HG03135 (cell line): ENCODE measurements at regions not wholly inside any gene's neighbourhood (a gene's known extent, or its start where the extent isn't known, plus 50 kb on each side); places are given as distances from the start of the nearest gene placed in this dataset.
"Not testable (repeated sequence)": the region's sequence is repeated elsewhere in the genome, so short reads cannot be mapped to it uniquely, and the experiment has no call there.

Experiments used
- ATAC-seq: cut with Tn5 transposase; IDR thresholded peaks from one replicate; pipeline ENCODE4 v1.9.1; 2021; ENCODE audit warnings: mild to moderate bottlenecking, moderate library complexity; ENCODE audit not compliant: unreplicated experiment

DNA sequence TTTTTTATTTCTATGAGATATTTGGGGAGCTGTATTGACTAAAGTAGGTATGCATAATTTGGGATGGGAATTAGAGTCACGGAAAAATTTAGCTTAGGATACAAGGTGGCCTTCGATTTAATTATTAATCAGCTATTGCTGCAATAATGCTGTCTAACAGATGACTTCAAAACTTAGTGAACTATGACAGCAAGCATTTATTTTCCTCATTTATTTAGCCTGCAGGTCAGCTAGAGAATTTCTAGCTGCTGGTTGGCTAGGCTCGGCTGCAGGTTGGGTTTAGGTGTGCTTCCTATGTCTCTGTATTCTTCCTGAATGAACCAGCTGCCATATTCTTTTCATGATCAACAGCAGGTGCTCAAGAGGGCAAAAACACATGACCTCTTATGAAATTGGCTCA, 181.8 kb upstream of the RAG2 start:
- no peak for ATAC-seq

DNA sequence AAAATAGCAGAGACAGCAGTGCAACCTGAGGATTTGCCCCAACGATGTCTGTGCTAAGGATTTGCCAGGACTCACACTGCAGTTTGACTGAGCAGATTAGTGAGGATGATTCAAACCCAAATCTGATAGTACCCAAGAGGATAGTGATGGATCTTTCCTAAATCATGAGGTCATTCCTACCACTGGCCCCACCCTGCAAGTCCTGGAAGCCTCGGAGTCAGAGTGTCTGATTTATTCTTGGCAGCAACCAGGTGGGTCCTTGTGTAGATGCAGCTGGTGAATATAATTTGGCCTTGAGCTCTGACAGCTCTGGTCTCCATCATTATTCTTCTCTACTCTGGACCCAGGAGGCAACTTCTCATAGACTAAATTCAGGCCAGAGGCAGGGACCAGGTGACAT, 179.3 kb upstream of the RAG2 start:
- ATAC-seq = no peak

DNA sequence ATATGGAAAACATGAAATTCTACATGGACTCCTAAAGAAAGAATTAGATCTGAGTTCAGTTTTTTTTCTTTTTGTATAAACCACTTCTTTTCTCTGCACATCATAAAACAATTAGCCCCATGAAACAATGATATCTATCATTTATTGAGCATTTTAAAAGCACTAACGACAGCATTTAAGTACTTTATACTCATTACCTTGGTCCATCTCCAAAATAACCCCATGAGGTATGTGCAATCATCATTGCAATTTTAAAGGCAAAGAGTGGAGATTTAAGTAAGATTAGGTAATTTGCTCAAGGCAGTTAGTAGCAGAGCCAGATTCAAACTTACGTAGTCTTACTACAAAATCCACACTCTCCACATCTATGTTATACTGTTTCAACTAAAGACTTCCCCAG, 177.7 kb upstream of the RAG2 start:
- no peak for ATAC-seq

DNA sequence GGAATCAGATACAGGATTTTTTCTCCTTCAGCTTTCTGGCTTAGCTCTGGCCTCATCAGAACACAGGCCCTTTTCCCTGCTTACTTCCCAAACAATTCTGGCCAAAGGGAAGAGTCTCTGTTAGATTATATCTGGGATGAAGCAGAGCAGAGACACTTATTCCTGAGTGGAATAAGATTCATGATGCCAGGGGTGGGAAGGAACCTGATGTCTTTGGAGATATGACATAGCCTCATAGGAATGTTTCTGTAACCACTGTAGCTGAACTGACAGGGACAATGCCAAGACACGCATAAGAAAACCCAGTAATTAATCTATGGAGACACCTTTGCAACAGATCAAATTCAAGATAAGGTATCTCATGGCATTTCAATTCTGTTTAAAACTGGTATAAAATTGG, 177.1 kb upstream of the RAG2 start:
- ATAC-seq = no peak

DNA sequence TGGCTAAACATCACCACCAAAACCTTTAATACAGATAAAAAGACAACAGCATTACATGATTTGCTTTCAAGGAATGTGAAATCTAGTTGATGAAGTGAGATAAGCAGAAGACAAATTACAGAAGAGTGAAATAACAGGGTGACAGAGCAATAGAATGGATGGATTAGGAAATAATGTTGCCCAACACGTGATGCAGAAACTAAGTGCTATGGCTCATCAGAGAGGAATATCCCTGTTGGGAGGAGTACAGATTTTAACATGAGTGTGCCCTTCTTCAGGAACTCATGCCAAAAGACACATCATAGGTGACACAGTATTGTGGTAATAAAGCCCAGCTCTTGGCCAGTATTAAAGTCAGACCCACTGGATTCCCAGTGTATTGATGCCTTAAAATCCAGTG, 176.6 kb upstream of the RAG2 start:
- no peak for ATAC-seq

DNA sequence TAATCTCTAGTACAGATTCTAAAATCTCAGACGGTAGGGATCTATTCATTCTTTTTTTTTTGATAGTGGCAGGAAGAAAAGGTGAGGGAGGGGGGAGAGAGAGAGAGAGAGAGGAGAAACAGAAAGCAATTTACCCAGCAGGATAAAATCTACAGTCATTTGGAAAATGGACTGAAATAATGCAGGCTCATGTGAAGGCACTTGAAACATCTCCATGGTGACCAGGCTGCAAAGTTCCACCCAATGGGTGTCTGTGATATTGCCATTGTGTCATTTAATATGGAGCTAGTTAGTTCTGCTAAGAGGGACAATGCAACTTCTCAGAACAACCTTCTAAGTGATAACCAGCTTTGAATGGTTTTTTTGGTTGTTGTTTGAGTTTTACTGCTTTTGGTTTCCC, 165.2 kb upstream of the RAG2 start:
- ATAC-seq = peak; percentile 74

DNA sequence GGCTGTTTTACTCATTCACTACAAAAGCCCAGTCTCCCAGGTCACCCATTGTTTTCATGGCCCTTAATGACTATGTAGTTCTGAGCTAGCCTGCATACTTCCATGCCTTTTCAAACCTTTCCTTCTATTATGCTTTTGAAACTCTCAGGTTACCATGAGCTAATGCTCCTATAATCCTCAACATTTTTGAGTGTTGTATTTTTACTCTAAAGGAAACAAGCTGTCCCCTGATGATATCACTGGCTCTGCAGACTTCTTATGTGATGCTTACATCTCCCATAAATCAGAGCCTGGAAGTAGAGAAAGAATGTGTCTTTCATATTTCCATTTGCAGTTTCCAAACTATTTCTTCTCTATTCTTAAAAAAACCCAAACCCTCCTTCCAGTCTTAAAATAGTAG, 159.0 kb upstream of the RAG2 start:
- no peak for ATAC-seq

DNA sequence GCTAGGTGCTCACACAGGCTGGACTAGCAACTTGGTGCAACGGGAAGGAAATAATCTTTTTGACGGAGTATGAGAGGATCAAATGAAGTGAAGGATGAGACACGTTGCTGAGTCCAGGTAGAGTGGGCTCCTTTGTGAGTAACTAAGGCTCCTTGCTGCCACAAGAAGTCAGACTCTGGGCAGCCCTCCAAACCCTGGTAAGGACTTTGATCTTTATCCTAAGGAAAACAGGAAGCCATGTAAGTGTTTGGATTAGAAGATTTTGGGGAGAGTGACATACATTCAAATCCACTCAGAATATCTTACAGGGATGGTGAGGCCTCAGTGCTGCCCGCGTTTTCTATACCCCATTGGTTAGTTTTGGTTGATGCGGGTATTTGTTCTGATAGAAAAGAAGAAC, 155.9 kb upstream of the RAG2 start:
- no peak for ATAC-seq

DNA sequence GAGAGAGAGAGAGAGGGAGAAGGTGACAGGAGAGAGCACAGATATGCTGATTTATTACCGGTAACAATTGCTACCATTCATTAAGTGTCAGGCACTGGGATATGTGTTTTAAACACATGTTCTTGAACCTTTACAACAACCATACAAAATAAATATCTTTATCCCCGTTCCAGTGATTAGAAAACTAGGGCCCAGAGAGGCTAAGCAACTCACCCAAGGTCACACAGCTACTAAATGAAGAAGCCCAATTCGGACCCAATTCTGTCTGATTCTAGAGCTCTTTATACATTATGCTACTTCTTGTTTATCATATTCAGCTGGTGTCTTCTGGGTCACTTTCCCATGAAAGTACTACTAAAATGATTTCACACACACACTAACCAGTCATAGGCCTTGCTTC, 154.0 kb upstream of the RAG2 start:
- ATAC-seq = no peak

DNA sequence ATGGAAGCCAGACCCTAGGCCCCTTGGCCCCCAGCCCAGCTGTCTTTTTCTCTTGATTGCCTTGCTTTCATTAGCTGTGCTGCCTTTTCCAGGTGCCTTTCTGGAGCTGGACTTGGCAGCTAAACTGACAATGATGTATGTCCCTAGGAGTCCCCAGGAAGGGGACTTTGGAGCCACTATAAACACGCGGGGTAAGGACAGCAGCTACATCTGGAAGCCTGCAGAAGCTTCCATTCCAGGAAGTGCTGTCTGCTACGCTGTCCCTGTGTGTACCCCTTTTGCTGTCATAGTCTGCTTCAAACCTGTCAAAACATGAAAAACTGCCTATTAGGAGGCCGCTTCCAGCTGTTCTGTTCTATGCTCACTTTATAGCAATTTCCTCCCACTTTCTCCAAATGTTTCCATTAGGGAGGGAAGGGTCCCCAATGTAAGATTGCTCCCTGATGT, 153.3 kb upstream of the RAG2 start:
- no peak for ATAC-seq

DNA sequence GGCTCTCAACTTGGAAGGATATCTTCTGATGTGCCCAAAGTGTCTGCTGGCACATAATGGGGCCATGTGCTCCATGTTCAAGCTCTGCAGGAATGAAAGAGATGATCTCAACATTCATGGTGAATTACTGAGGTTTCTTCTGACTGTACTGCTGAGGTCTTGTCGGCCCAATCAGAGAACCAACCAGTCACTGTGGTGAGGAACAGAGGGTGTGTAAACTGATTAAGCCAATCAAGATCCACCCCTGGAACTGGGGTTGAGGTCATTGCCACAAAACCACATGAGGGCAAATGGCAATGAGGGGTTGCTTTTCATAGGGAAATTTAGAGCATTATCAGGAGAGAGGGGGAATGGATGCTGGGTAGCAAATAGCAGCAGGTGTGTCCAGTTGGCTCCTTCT, 152.3 kb upstream of the RAG2 start:
- ATAC-seq = no peak

DNA sequence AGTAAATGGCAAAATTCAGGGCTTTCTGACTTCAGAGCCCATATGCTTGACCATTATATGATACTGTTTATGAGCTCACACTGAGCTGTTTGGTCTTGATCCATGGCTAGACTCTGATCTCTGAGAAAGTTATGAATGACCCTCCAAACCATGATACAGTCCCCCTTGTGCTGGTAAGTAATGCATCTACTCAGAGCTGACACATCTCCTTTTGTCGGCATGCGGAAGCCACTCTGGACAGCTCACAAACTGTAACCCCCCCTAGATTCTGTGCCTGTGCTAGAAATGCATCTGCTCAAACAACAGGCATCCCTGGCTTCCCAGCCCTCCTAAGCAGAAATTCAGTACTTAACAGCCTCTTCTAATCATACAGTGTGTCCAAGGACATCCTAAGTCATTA, 150.8 kb upstream of the RAG2 start:
- no peak for ATAC-seq

DNA sequence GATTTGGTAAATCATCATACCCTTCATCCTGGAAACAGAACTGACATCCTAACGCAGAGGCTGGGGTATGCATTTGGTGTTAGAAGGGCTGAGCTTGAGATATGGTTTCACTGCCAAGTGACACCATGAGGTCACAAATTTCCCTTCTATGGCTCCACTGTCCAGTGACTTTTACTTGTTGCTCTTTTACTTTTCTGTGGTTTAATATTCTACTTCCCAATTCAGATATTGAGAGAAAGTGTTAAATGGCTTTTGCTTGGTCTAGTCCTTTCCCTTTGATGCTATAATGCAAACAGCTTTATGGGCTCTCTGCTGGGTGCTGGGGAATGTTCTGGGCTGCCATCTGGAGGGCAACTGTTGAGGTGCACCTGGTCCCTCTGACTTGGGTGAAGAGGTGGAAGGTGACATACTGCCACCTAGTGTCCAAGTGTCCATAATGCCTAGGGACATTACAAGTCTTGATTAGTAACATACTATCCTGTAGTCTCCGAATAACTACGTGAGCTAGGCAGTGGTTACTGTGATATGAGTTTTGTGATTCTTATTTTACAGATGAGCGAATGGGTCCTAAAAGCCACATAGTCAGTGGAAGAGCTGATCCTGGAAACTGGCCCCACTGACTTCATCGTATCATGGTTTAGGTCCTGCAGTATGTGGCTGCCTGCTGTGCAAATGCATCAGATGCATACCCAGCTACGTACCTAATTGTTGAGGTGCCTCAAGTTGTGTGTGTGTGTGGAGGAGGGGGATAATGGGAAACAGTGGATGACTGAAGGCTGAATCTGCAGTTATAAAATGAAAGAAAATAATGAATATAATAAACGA, 149.1 kb upstream of the RAG2 start:
- peak; percentile 95 for ATAC-seq

DNA sequence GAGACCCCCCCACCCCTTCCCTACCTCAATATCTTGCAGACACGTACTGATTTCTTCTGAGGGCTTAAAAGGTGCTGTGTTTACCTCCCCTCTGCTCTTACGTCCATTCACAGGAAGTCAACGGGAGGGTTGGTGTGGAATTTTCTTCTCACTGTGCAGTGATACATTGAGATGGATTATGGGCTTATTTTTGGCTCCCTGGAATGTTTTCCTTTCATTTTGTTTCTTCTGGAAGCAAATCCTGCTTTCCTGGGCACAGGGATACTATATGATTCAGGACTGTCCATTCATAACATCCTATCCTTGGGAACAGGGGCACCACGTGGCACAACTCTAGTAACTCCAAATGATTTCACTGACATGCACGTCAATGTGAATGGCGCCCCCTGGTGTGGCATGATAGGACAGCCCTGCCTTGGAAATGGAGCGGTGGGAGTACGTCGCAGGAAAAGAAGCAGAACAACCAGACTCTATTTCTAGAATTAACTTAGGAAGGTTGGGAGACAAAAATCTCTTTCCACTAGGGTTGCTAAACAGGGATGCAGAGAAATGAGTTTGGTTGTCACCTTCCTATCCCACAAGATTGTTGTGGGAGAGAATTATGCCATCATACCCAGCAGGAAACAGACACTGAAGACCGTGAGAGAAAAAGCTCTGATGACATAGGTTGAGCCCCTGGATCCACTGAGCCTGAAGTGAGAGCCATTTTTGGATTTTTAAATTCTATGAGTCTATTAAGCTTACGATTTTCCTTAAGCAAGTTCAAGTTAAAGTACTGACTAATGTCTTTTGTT, 146.5 kb upstream of the RAG2 start:
- no peak for ATAC-seq

DNA sequence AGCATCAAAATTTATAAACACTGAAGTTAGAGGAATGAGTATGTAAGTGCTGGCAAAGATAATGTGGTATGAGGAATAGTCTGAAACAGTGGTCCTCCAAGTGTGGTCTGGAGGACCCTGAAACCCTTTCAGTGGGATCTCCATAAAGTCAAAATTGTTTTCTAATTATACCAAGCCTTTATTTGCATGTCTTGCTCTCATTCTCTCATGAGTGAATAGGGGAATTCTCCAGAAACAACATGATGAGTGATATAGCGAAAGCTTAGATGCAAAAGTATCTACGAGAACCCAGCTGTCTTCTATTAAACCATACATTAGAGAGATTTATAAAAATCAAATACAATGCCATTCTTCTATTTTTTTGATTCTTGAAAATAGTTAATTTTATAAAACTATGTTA, 145.0 kb upstream of the RAG2 start:
- peak; percentile 61 for ATAC-seq

DNA sequence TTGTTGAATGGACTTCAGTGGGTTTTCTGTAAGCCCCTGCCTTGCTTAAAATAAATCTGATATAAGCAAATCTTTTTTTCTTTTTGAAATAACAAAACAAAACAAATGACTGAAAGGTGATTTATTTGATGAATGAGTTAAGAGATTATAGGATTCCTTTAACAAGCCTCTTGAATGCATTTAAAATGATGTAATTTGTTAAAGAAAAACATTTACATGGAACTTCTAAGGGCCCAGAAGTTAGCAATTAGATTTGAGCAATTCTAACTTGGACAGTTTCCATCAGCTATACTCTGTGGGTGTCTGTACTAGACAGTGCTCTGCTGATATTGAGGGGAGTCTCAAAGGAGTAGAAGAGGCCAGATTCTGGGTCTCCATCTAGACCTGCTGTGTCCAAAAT, 143.5 kb upstream of the RAG2 start:
- ATAC-seq = no peak

DNA sequence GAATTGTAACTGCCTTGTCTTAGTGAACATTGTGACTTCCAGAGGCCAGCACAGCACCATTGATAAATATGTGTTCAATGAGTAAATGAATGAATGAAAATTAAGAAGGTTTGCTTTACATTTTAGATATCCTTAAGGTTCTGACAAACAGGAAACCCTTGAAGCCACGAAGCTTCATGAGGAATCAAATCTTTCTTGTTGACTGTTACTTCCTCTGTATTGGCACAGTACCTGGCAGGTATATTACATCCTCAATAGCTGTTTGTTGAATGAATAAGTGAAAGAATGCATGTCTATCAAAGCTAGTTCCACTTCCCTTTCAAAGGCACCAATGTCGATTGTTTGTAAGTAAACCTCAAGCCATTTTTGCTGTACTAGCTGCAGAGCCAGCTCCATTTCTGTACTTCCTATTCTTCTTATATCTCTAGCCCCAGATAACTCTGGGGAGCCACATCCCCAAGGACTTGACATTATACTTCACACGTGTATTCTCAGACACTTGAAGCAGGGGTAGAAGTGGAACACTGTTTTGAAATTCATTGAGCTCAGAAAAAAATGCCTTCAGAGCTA, 140.3 kb upstream of the RAG2 start:
- no peak for ATAC-seq

DNA sequence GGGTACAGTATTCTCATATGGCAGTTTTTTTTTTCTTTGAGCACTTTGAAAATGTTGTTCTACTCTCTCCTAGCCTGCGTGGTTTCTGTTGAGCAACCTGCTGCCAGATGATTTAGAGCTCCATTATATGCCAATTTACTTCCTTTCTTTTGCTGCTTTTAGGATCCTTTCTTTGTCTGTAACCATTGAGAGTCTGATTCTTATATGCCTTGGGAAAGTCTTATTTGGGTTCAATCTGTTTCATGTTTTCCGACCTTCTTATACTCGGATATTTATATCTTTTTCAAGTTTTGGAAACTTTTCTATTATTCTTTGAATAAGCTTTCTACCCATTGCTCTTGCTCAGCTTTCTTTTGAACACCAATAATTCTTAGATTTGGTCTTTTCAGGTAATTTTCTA, 138.1 kb upstream of the RAG2 start:
- ATAC-seq = no peak

DNA sequence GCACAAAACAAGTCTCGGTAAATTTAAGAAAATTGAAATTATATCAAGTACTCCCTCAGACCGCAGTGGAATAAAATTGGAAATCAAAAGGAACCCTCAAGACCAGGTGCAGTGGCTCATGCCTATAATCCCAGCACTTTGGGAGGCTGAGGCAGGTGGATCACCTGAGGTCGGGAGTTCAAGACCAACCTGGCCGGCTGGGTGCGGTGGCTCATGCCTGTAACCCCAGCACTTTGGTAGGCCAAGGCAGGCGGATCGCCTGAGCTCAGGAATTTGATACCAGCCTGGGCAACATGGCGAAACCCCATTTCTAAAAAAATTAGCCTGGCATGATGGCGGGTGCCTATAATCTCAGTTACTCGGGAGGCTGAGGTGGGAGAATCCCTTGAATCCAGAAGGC, 135.7 kb upstream of the RAG2 start:
- not testable (repeated sequence) for ATAC-seq

DNA sequence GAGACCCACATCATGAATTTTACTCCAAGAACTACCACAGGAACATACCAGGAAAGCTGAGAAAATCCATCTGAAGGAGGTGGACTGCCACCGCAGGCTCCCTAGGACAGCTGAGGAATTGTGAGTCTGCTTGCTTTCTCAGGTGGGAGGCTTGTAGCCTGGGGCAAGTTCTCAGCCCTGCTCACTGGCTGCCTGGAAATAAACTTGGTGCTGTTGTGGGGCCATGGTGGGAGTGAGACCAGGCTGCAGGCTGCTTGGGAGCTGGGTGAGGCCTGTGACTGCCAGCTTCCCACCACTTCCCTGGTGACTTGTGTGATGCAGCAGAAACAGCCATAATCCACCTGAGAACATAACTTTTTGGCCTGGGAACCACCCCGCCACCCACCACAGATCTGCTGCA, 132.7 kb upstream of the RAG2 start:
- ATAC-seq = no peak

DNA sequence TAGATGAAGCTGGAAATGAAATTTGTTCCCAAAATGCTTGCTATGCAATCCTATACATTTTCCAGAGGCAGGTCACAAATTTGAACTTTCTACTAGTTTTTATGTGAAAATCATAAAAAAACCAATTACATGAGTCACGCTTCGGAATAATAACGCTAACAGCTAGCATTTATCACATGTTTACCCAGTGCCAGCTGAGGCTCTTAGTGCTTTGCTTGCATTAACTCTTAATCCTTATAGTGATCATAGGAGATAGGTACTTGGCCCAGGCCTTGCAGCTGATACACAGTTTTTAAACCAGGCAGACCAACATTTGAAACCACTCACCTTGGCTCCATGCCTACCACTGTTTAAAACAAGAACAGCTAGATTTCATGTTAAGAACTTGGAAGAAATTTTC, 131.8 kb upstream of the RAG2 start:
- ATAC-seq = no peak

DNA sequence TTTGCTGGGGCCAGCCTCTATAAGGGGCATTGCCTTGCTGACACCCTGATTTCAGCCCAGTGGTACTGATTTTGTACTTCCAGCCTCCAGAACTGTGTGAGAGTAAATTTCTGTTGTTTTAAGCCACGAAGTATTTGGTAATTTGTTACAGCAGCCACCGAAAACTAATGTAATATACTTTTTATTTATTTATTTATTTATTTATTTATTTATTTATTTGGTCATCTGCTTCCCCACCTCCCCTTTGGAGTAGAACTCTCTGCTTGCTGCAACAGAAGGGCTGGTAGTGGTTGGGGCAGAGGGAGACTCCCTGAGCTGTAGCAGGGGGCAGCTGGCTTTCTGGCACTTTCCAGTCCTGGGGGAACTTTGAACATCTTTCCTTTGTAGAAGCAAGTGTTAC, 128.4 kb upstream of the RAG2 start:
- ATAC-seq = no peak
